ENCODE measurements at regions not wholly inside any gene's neighbourhood (a gene's known extent, or its start where the extent isn't known, plus 50 kb on each side); places are given as distances from the start of the nearest gene placed in this dataset.

GRCh38 chr9:2284770-2285169 lies 269.6 kb downstream of the SMARCA2 start:
- no peaks in the 10 kb centered on the region for H3K27me3 ChIP-seq
- 85% methylated on average over 1 of the region's 1 CpG for WGBS
- DNase-seq (ENCODE audit: low spot score in 2 of 2): no peak
- no peaks in the 10 kb centered on the region for H3K36me3 ChIP-seq
- no peak overlapping the region for H3K27ac ChIP-seq
- H3K4me1 ChIP-seq: peaks cover 3% of the 10 kb centered on the region
- H3K4me3 ChIP-seq: no peak overlapping the region
- H3K9me3 ChIP-seq: no peaks in the 10 kb centered on the region
- no peak for TF ChIP-seq POLR2AphosphoS5 (IDR thresholded peaks at IDR 0.05)
- TF ChIP-seq EP300 (IDR thresholded peaks at IDR 0.05): no peak
- TF ChIP-seq POLR2A (IDR thresholded peaks at IDR 0.05): no peak
- no peak for TF ChIP-seq CTCF (IDR thresholded peaks at IDR 0.05)

DNA sequence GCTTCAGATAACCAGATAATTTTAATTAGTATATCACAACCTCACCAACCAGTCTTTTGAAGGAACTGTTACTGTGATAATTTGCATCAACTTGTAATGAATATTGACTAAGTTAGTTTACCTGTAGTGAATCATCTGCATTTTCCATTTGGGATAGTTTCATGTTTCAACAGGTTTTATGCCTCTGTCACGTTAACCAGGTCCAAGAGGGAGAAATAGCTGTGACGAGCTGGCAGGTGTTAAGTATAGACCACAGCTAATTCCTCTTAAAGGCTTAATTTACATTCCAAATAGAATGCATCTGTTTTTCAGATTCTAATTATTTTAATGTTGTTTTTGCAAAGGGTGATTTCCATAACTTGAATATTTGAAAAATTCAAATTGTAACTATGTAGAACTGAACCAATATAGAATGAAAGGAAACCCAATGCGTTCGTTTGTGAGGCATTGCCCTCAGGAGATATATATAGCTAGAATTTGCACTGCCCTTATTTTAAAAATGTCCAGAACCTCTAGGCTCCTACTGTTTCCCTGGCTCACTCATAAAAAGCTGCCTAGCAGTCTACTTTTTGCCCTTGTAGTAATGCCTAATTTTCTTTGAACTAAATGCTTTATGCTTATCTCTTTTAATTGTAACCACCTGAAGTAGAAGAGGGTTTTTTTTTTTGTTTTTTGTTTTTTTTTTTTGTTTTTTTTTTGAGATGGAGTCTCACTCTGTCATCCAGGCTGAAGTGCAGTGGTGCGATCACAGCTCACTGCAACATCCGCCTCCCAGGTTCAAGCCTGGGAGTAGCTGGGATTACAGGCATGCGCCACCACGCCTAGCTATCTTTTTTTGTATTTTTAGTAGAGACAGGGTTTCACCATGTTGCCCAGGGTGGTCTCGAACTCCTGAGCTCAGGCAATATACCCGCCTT lies 270.5 kb downstream of the SMARCA2 start:
- TF ChIP-seq EP300 (IDR thresholded peaks at IDR 0.05) (no peak), POLR2A (IDR thresholded peaks at IDR 0.05) (no peak), POLR2AphosphoS5 (IDR thresholded peaks at IDR 0.05) (no peak), CTCF (IDR thresholded peaks at IDR 0.05) (no peak)
- H3K4me3 ChIP-seq: no peak overlapping the region
- H3K27me3 ChIP-seq: no peaks in the 10 kb centered on the region
- no peaks in the 10 kb centered on the region for H3K36me3 ChIP-seq
- no peak for DNase-seq (ENCODE audit: low spot score in 2 of 2)
- 75% methylated on average over 10 of the region's 10 CpGs for WGBS
- peaks cover 3% of the 10 kb centered on the region for H3K4me1 ChIP-seq
- no peak overlapping the region for H3K27ac ChIP-seq
- no peaks in the 10 kb centered on the region for H3K9me3 ChIP-seq

DNA sequence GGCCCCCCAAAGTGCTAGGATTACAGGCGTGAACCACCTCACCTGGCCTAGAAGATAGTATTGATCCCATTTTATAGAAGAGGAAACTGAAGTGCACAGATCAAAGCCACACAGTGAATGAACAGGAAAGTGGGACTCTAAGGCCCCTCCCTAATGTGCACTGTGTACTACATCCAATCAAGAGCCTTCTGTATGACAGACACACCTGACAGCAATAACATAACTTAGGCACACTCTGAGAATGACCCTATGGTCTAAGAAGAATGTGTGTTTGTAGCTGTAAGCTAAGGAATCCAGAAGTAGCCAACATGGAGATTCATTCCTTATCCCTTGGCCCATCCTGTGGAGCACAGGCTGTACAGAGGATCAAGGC lies 271.2 kb downstream of the SMARCA2 start:
- no peaks in the 10 kb centered on the region for H3K9me3 ChIP-seq
- no peaks in the 10 kb centered on the region for H3K36me3 ChIP-seq
- no peak overlapping the region for H3K4me3 ChIP-seq
- no peaks in the 10 kb centered on the region for H3K27me3 ChIP-seq
- no peak for TF ChIP-seq POLR2AphosphoS5 (IDR thresholded peaks at IDR 0.05)
- no peak for TF ChIP-seq CTCF (IDR thresholded peaks at IDR 0.05)
- no peak for TF ChIP-seq EP300 (IDR thresholded peaks at IDR 0.05)
- no peak for TF ChIP-seq POLR2A (IDR thresholded peaks at IDR 0.05)
- WGBS: 92% methylated on average over 1 of the region's 1 CpG
- DNase-seq (ENCODE audit: low spot score in 2 of 2): no peak
- peaks cover 4% of the 10 kb centered on the region for H3K4me1 ChIP-seq
- no peak overlapping the region for H3K27ac ChIP-seq

GRCh38 chr9:2286825-2287455 lies 271.8 kb downstream of the SMARCA2 start:
- Histone ChIP-seq H3K36me3 (no peaks in the 10 kb centered on the region), H3K9me3 (no peaks in the 10 kb centered on the region), H3K4me3 (no peak overlapping the region), H3K4me1 (peaks cover 11% of the 10 kb centered on the region), H3K27ac (no peak overlapping the region), H3K27me3 (no peaks in the 10 kb centered on the region)
- DNase-seq (ENCODE audit: low spot score in 2 of 2): no peak
- 76% methylated on average over 5 of the region's 5 CpGs for WGBS
- no peak for TF ChIP-seq EP300 (IDR thresholded peaks at IDR 0.05)
- TF ChIP-seq CTCF (IDR thresholded peaks at IDR 0.05): no peak
- TF ChIP-seq POLR2AphosphoS5 (IDR thresholded peaks at IDR 0.05): no peak
- TF ChIP-seq POLR2A (IDR thresholded peaks at IDR 0.05): no peak

DNA sequence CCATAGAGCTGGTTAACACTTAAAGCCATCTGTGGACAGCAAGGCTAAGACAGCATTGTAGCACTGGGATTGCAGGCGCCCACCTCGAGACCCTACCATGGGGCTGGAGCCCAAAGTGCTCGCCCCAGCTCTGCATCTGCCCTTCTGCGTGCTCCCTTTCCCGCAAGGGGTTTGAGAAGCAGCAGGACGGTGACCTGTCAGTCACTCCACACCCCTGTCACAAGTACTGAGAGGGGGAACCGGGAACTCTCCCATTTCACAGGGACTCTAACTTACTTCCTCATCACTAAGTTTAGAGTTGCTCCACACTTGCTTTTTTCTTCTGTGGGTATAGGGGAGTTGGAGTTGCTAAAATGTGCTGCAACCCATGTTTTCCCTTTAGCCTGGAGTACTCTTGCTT lies 273.2 kb downstream of the SMARCA2 start:
- TF ChIP-seq CTCF (IDR thresholded peaks at IDR 0.05) (no peak), EP300 (IDR thresholded peaks at IDR 0.05) (no peak), POLR2A (IDR thresholded peaks at IDR 0.05) (no peak), POLR2AphosphoS5 (IDR thresholded peaks at IDR 0.05) (no peak)
- H3K36me3 ChIP-seq: no peaks in the 10 kb centered on the region
- H3K4me1 ChIP-seq: peaks cover 12% of the 10 kb centered on the region
- WGBS: 98% methylated on average over 7 of the region's 7 CpGs
- H3K27ac ChIP-seq: no peak overlapping the region
- no peaks in the 10 kb centered on the region for H3K27me3 ChIP-seq
- H3K9me3 ChIP-seq: no peaks in the 10 kb centered on the region
- no peak overlapping the region for H3K4me3 ChIP-seq
- DNase-seq (ENCODE audit: low spot score in 2 of 2): no peak
